GM18505 (cell line): ENCODE measurements at regions not wholly inside any gene's neighbourhood (a gene's known extent, or its start where the extent isn't known, plus 50 kb on each side); places are given as distances from the start of the nearest gene placed in this dataset.
"Not testable (repeated sequence)": the region's sequence is repeated elsewhere in the genome, so short reads cannot be mapped to it uniquely, and the experiment has no call there.

Experiments
- ATAC-seq: cut with Tn5 transposase; IDR thresholded peaks from one replicate; pipeline ENCODE4 v1.9.1; 2021; ENCODE audit not compliant: unreplicated experiment
- POLR2A ChIP-seq: IDR thresholded peaks from 4 replicates; pipeline ENCODE4 v1.6.1; 2011; ENCODE audit warnings: borderline replicate concordance; ENCODE audit not compliant: insufficient read depth, insufficient read length; ENCODE audit errors: extremely low read depth

DNA sequence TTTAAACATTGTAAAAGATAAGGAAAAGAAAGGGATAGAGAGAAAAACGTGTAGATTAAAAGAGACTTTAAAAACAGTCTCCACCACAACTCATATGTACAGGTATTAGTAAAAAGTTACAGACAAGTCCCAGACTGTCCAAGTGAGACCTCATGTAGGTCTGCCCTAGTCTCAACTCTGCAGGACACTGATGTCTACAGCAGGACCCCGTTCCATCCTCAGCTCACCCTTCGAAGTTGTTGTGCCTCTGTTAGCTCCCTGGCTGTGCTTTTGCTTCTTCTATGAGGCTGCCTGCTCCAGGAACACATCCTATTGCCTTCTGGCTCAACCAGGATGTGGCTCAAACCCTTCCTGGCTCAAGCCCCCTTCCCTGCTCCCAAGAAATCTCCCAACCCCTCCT, 72.9 kb upstream of the FBXO28 start:
- TF ChIP-seq POLR2A = no peak
- ATAC-seq = no peak

DNA sequence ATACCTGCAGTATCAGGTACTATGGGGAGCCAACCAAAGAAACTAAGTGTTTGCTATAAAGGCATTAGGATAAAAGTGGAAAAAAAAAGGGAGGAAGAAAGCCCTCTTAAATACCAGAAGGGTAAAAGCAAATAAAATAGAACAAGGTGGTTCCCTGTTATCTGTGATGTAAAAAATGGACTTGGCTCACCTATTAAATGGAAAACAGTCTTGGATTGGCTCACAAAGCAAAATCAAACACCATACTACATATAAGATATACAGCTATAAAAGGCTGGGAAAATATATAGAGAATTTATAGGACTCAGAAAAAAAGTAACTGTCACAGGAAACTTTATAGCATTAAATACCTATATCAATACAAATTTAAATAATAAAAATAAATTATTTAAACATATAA, 73.5 kb upstream of the FBXO28 start:
- ATAC-seq = not testable (repeated sequence)

DNA sequence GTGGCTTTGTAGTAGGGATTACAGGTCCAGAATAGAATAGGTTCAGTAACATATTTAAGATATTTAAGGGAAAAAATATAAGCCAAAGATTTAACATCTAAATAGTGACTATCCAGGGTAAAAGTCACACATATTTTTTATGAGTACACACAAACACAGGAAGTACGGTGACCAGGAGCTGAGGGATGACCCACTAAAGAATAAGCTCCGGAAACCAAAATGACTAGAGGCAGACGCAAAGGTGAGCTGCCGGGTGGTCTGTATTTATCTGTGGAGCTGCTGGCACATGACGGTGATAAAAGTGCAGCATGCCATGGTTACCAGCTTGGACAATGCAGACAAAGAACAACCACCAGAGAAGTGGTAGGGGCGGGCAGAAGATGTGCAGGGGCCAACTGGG, 73.9 kb upstream of the FBXO28 start:
- ATAC-seq = not testable (repeated sequence)

DNA sequence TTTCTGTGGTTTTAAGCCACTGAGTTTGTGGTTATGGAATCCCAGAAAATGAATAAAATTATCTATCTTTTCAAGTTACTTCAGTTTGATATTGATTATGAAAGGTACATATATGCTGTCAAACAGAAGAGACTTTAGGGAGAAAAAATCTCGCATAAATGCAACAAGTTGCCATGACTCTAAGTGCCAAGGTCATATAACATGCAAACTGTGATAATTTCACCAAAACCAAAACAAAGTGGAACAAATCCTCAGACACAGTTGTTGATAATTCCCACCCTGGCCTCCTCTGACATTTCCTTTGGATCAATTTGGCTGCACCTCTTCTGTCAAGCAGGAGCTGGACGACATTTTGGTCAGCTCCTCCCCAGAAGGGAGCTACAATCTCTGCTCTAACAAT, 75.1 kb upstream of the FBXO28 start:
- ATAC-seq = not testable (repeated sequence)

DNA sequence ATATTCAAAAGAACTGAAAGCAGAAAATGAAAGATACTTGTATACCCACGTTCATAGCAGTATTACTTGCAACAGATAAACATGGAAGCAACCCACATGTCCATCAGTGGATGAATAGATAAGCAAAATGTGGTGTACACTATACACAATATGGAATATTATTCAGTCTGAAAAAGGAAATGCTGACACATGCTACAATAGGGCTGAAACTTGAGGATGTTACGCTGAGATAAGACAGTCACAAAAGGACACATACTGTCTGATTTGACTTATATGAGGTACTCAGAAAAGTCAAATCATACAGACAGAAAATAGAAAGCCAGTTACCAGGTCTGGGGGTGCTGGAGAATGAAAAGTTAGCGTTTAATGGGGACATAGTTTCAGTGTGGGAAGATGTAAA, 76.5 kb upstream of the FBXO28 start:
- not testable (repeated sequence) for ATAC-seq

DNA sequence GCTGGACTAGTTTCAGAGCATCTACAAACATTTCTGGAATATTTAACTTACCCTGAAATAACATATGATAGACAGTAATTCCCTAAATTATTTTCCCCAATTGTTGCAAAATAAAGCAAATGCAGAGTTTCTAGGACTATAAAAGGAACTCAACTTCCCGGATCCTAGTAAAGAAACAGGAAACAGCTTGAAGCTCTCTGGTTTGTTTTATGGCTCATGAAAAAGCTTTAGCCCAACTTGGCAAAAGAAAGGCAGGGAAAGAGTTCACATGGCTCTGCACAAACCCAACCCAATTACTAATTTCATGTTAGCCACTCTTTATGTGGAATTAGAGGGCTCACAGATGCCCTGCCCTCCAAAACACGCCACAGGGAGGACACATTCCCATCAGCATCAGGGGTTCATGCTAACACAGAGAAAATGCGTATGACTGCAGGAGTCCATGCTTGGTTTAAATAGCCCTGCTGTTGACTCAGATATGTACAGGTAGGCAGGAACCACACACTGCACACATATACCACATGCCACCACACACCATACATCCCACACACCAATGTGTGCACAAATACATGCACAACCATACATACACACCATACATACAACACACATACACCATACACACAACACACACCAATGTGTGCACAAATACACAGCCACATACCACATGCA, 81.2 kb upstream of the FBXO28 start:
- not testable (repeated sequence) for ATAC-seq

DNA sequence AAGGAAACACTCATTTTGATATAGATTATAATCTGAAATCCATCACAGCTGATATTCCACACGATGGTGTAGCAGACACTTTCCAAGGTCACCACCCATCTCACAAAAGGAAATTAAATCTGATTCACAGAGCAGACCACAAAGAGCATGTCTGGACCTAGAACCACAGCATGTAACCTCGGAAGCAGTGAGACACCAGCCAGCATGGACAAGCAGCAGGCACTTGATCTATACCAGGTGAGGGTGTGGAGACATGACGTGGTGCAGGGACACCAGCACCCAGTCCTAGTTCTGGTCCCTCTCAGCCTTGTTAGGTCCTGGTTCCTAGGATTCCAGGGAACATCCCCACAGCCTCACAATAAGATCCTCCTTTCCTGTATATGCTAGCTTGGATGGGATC, 81.9 kb upstream of the FBXO28 start:
- ATAC-seq = not testable (repeated sequence)

DNA sequence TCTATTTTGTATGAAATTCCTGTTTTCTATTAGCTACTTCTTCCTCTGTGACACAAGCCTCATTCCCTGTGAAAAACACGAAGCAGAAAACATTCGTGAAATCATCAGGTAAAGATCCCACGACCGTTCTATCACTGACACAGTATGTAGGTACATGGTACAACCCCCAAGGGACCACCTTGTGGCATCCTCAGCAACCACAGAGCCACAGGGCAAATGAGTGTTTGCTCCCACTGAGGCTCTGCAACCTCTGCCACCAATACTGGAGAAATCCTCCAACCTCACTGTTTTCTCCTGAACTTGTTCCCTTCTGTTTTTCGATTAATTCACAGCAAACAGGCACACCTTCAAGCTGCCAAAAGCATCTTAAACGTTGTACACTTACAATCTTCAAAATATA, 83.7 kb upstream of the FBXO28 start:
- not testable (repeated sequence) for ATAC-seq

DNA sequence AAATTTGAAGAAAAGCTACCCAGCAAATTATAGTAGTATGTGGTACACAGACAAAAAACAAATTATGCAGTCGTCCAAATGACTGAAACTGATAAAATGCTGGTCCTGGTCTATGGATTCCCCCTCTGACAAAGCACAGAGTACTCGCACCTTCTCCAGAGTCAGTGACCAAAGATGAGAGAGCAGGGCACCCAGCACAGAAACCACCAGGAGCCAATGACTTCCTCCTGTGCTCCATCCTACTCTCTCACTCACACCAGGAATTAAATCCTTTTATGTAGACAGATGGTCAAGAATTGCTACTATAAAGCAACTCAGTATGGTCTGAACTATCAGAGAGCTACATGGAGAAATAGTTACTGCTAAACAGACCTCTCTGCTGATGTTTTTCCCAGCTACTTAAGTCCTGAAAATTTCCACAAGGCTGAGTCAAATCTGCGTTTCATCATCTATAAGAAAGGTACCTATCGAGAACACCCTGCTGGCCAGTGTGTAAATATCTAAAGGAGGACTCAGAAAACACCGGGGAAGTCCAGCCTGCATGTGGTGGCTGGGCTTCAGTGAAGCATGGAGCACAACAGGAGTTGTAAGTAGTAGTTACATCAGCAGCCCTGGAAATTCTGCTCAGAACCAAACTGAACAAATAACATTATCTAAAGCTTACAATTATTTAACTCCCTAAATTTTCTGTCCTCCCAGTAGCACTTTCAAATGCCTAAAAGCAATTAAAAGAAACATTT, 84.5 kb upstream of the FBXO28 start:
- ATAC-seq = peak; percentile 75

DNA sequence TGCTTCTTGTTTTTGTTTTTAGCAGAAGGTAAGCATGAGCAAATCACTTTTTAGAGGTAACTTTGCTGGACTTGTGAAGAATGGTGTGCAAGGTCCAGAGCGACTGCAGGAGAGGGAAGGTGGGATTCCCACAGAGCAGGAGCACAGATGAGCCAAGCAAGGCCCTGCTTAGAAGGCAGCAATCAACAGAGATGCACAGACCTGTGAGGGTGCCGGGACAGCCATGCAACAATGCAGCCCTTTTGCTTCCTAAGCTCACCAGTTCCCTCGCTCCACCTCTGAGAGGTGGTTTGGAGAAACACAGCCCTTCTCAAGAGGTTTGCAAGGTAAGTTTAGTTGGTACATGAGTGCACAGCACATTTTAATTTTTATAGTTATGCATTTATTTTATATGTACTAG, 85.1 kb upstream of the FBXO28 start:
- not testable (repeated sequence) for ATAC-seq

DNA sequence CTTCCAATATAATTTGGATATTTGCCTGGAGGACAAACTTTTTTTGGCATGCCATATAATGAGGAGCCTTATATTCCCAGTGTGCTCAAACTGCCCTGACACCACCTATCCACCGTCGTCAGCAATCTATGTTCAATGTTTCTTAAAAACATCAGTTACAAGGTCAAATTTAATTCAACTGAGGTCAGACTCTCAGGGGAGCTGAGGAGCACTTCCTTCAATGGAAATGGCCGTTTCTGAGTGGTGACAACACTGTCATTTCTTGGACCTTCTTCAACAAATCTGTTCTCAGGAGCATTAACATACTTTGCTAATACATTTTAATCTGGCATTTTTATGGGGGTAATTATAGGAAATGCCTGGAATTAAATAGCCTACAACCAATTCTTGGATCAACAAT, 90.8 kb upstream of the FBXO28 start:
- not testable (repeated sequence) for ATAC-seq

DNA sequence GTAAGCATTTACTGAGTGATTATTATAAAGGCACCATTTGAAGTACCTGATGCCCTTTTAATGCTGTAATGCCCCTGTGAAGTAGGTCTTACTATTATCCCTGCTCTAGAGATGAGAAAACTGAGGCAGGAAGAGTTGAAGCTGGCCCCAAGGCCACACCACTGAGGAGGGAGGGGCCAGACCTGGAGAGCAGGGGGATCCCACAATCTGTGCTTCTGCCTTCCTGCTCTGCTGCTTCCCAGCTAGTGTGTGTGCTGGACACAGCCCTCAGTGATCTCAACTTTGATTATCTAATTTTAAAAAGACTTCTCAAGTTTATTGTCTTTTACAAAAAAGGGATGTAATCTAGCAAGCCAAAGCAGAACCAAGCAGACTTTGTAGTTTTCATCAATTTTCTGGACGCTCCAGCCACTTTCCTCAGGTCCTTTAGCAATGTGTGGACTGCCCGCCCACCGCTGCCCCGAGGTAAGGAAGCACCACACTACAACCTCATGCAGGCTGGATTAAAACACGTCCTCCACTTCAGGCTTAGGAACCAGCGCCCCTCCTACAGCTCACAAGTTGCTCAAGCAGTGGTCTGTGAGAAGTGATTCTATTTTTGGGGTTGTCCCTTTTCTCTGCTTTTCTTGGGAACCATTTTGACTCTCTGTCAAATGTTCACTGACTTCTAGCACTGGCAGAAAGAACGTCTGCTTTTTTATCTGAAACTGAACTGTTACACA, 91.5 kb upstream of the FBXO28 start:
- ATAC-seq = not testable (repeated sequence)

DNA sequence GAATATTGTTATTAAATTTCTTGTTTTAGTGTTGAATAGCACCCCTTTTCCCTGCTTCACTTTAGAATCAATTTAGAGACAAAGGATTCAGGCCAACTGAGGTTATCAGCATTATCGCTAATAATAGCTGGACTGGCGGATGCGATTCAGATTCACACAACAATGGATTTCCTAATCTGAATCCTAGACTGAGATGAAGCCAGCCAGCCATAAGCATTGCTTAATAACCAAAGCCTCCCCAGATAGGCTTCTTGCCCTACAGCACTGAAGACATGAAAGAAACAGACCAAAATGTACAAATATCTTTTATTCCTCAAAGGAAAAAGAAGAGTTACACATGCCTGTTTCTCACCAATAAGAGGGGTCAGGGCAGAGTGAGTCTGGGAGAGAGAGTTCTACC, 94.0 kb upstream of the FBXO28 start:
- not testable (repeated sequence) for ATAC-seq

DNA sequence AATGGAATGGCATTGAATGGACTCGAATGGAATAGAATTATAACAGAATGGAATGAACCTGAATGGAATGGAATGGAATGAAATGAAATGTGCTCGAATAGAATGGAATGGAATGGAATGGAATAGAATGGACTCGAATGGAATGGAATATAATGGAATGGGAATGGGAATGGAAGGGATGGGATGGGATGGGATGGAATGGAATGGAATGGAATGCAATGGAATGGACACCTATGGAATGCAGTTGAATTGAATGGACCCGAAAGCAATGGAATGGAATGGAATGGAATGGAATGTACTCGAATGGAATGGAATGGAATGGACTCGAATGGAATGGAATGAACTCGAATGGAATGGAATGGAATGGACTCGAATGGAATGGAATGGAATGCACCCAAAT, 98.1 kb upstream of the FBXO28 start:
- ATAC-seq = not testable (repeated sequence)

DNA sequence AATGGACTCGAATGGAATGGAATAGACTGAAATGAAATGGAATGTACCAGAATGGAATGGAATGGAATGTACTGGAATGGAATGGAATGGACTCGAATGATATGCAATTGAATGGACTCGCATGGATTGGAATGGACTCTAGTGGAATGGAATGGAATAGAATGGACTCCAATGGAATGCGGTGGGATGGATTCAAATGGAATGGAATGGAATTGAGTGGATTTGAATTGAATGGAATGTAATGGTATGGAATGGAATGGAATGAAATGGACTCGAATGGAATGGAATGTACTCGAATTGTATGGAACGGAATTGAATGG, 99.6 kb upstream of the FBXO28 start:
- no peak for ATAC-seq
- no peak for TF ChIP-seq POLR2A

DNA sequence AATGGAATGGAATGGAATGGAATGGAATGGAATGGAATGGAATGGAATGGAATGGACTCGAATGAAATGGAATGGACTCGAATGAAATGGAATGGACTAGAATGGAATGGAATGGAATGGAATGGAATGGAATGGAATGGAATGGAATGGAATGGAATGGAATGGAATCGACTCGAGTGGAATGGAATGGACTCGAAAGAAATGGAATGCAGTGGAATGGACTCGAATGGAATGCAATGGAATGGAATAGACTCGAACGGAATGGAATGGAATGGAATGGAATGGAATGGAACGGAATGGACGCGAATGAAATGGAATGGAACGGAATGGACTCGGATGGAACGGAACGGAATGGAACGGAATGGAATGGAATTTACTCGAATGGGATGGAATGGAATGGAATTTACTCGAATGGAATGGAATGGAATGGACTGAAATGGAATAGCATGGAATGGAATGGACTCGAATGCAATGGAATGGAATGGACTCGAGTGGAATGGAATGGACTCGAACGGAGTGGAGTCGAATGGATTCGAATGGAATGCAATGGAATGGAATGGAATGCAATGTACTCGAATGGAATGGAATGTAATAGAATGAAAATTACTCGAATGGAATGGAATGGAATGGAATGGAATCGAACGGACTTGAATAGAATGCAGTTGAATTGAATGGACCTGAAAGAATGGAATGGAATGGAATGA, 100.1 kb upstream of the FBXO28 start:
- ATAC-seq = not testable (repeated sequence)

DNA sequence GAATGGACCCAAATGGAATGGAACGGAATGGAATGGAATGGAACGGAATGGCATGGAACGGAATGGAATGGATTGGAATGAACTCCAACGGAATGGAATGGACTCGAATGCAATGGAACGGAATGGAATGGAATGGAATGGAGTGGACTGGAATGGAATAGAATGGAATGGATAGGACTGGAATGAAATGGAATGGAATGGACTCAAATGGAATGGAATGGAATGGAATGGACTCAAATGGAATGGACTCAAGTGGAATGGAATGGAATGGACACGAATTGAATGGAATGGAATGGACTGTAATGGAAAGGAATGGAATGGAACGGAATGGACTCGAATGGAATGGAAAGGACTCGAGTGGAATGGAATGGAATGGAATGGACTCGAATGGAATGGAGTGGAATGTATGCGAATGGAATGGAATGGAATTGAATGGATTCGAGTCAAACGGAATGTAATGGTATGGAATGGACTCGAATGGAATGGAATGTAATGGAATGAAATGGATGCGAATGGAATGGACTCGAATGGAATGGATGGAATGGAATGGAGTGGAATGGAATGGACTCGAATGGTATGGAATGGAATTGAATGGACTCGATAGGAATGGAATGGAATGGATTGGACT, 101.0 kb upstream of the FBXO28 start:
- not testable (repeated sequence) for ATAC-seq

DNA sequence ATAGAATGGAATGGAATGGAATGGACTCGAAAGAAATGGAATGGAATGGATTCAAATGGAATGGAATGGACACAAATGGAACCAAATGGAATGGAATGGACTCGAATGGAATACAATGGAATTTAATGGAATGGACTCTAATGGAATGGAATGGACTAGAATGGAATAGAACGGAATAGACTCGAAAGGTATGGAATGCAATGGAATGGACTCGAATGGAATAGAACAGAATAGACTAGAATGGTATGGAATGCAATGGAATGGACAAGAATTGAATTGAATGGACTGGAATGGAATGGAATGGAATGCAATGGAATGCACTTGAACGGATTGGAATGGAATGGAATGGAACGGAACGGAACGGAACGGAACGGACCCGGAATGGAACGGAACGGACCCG, 101.7 kb upstream of the FBXO28 start:
- not testable (repeated sequence) for ATAC-seq

DNA sequence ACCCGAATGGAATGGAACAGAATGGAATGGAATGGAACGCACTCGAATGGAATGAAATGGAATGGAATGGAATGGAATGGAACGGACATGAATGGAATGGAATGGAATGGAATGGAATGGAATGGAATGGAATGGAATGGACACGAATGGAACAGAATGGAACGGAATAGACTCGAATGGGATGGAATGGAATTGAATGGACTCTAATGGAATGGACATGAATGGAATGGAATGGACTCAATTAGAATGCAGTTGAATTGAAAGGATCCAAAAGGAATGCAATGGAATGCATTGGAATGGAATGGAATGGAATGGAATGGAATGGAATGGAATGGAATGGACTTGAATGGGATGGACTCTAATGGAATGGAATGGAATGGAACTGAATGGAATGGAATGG, 102.2 kb upstream of the FBXO28 start:
- not testable (repeated sequence) for ATAC-seq

DNA sequence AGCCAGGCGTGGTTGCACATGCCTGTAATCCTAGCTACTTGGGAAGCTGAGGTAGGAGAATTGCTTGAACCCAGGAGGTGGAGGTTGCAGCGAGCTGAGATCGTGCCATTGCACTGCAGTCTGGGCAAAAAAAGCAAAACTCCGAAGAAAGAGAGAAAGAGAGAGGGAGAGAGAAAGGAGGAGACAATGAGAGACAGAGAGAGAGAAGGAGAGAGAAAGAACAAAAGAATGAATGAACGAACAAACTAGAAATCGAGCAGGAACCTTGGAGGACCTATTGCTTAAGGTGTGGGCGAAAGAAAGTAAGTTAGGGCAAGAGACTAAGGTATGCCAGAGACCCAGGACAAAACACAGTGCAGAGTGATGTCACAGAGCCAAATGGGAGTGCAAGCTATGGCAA, 102.8 kb upstream of the FBXO28 start:
- ATAC-seq = not testable (repeated sequence)
